Activated CD8-positive, alpha-beta T cell treated with anti-CD3 and anti-CD28 coated beads for 36 hours (primary cell): ENCODE measurements at regions not wholly inside any gene's neighbourhood (a gene's known extent, or its start where the extent isn't known, plus 50 kb on each side); places are given as distances from the start of the nearest gene placed in this dataset.
"Not testable (repeated sequence)": the region's sequence is repeated elsewhere in the genome, so short reads cannot be mapped to it uniquely, and the experiment has no call there.

Experiments used
- ATAC-seq: fragments of 200-7000 bp; cut with Tn5 transposase; one replicate; pipeline ENCODE4 v1.10.0; 2021; ENCODE audit warnings: mild to moderate bottlenecking, moderate library complexity
- CTCF ChIA-PET: fragments of 350-600 bp; sonication (Branson Sonifier 250); formaldehyde crosslinking; loops from one replicate; lab custom pipeline; 2021; ENCODE audit warnings: antibody characterized with exemption; lab: Charles Lee
- POLR2A ChIA-PET: fragments of 350-600 bp; sonication (Branson Sonifier 250); formaldehyde crosslinking; loops from one replicate; lab custom pipeline; 2021; ENCODE audit warnings: antibody characterized with exemption; lab: Charles Lee
- DNase-seq: peaks from one replicate; pipeline ENCODE4 v3.0.0-alpha.2; 2020
- H3K27ac Mint-ChIP-seq: one replicate; pipeline ENCODE4 v1.8.0; 2021; ENCODE audit warnings: mild to moderate bottlenecking, mixed read lengths
- H3K27me3 Mint-ChIP-seq: one replicate; pipeline ENCODE4 v1.8.0; 2021; ENCODE audit warnings: mixed read lengths
- H3K36me3 Mint-ChIP-seq: one replicate; pipeline ENCODE4 v1.8.0; 2021; ENCODE audit warnings: low read depth, mixed read lengths
- H3K4me1 Mint-ChIP-seq: one replicate; pipeline ENCODE4 v1.8.0; 2021; ENCODE audit warnings: low read depth, mixed read lengths
- H3K4me3 Mint-ChIP-seq: one replicate; pipeline ENCODE4 v1.8.0; 2021; ENCODE audit warnings: mild to moderate bottlenecking, moderate library complexity, mixed read lengths
- H3K9me3 Mint-ChIP-seq: one replicate; pipeline ENCODE4 v1.8.0; 2021; ENCODE audit warnings: mixed read lengths
- intact Hi-C: fragments of 100-400 bp; cut with micrococcal nuclease; formaldehyde crosslinking; loops from one replicate; pipeline ENCODE4 v1.10.0; 2022
- TF ChIP-seq, protein P1 (sequence below): fragments of 200-600 bp; IDR thresholded peaks from one replicate; pipeline ENCODE4 v1.8.0; 2022; ENCODE audit warnings: antibody characterized with exemption, mild to moderate bottlenecking

DNA sequence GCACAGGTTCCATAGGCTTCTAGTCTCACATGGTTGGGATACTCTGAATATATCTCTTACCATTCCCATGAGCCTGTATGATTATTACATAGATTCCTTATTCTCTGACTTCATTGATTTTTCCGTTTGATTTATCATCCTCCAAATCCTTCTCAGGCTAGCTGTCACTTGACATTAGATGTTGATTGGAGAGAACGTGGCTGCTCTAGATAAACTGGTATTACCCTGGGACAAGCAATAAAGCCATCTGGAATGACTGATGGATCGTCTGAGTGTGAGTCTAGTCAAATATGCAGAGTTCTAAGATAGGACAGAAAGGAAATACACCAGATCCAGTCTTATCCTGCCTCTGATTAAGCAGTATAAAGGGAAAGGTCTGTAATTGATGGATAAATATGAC, 325.6 kb upstream of the EPHA4 start:
- TF ChIP-seq, protein P1, sequence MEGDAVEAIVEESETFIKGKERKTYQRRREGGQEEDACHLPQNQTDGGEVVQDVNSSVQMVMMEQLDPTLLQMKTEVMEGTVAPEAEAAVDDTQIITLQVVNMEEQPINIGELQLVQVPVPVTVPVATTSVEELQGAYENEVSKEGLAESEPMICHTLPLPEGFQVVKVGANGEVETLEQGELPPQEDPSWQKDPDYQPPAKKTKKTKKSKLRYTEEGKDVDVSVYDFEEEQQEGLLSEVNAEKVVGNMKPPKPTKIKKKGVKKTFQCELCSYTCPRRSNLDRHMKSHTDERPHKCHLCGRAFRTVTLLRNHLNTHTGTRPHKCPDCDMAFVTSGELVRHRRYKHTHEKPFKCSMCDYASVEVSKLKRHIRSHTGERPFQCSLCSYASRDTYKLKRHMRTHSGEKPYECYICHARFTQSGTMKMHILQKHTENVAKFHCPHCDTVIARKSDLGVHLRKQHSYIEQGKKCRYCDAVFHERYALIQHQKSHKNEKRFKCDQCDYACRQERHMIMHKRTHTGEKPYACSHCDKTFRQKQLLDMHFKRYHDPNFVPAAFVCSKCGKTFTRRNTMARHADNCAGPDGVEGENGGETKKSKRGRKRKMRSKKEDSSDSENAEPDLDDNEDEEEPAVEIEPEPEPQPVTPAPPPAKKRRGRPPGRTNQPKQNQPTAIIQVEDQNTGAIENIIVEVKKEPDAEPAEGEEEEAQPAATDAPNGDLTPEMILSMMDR = no peak
- Mint-ChIP-seq H3K27ac (no peak overlapping the region), H3K36me3 (no peaks in the 10 kb centered on the region), H3K27me3 (no peaks in the 10 kb centered on the region), H3K4me1 (no peaks in the 10 kb centered on the region), H3K4me3 (no peak overlapping the region), H3K9me3 (peaks cover 3% of the 10 kb centered on the region)
- DNase-seq = no peak
- ChIA-PET CTCF (no interaction called here), POLR2A (no interaction called here)
- ATAC-seq = no peak
- intact Hi-C loops = no loop called here

DNA sequence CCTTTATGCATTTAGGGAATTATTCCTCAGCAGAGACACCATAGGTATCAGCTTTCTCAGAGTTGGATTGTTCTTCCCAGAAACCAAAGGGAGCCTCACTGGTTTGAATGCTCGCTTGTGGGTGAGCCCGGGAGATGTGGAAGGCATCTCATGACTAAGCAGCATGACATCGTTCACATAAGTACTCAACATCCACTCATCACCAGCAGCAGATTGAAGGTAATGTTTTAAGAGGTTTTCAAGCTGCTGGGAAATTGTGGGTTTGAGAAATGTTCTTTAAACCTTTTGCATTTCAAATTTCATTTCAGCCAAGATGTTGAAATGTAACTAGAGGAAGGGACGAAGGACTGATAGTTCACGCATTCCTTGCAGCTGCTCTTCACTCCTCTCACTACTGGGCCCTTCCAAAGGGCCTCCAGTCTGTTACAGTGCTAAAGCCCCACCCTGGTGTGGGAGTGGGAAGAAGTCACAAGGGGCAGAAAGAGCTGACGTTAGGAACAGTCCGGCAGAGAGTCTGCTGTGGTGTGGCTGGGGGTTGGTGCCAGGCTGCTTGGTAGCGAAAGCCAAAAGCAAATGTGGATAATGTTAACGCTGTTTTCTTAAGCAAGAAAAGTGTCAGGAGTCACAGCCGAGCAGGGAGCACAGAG, 324.5 kb upstream of the EPHA4 start:
- no peaks in the 10 kb centered on the region for H3K4me1 Mint-ChIP-seq
- TF ChIP-seq, protein P1 = no peak
- ATAC-seq (no peak), DNase-seq (no peak)
- peaks cover 3% of the 10 kb centered on the region for H3K9me3 Mint-ChIP-seq
- intact Hi-C loops = no loop called here
- H3K4me3 Mint-ChIP-seq = no peak overlapping the region
- no peak overlapping the region for H3K27ac Mint-ChIP-seq
- POLR2A ChIA-PET = no interaction called here
- H3K36me3 Mint-ChIP-seq = no peaks in the 10 kb centered on the region
- CTCF ChIA-PET = no interaction called here
- no peaks in the 10 kb centered on the region for H3K27me3 Mint-ChIP-seq

DNA sequence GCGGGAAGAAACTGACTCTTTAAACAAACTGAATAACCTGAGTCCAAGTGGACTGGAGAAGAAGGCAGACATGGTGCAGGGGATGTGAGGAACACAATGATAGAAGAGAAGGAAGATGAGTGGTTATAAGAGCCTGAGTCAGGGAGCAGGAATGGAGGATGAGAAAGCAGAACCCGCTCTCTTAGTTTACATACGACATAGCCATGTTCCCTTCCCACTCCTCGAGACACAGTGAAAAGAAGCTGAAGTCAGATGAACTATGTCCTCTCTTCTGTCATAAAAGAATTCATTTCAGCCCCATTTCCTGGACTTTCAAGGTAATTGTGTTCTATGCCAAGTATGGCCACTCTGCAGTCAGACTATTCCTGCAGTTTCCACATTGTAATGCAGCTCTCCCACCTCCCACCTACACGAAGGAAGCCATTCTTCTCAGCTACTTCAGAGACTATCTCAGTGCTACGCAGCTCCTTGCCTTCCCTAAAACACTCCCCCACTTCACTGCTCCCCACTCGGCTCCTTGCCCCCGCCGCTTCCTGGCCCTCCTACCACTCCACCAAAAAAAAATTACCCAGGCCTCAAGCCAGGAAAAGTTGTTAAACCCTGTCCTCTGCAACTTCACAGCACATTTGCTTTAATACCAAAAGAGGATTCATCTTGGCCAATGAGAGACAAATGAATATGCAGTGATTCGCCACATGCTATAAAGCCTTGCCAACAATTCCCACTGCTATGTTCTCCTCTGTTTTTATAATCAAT, 323.4 kb upstream of the EPHA4 start:
- H3K9me3 Mint-ChIP-seq = peaks cover 3% of the 10 kb centered on the region
- ATAC-seq (no peak), DNase-seq (no peak)
- POLR2A ChIA-PET = no interaction called here
- H3K4me3 Mint-ChIP-seq = no peak overlapping the region
- H3K4me1 Mint-ChIP-seq = no peaks in the 10 kb centered on the region
- H3K27ac Mint-ChIP-seq = no peak overlapping the region
- H3K27me3 Mint-ChIP-seq = no peaks in the 10 kb centered on the region
- intact Hi-C loops = no loop called here
- H3K36me3 Mint-ChIP-seq = no peaks in the 10 kb centered on the region
- CTCF ChIA-PET = no interaction called here
- TF ChIP-seq, protein P1 = no peak

DNA sequence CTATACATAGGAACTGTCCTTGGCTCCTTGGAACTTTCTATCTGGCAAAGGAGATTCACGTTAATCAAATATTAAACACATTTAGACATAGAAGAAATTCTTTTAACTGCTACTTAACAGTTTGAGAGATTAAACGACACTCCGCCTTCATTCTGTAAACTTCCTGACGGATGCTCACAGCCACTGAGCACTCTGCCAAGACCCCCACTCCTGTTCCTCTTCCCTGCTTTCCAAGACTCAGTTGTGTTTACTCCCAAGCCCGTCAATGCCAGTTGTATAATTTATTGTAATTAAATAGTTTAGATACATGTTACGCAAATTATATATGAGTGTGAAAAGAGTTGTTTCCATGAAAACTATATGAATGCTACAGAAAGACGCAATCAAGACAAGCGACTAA, 321.4 kb upstream of the EPHA4 start:
- ChIA-PET CTCF (no interaction called here), POLR2A (no interaction called here)
- Mint-ChIP-seq H3K4me1 (no peaks in the 10 kb centered on the region), H3K4me3 (no peak overlapping the region), H3K9me3 (peaks cover 1% of the 10 kb centered on the region), H3K36me3 (no peaks in the 10 kb centered on the region), H3K27ac (no peak overlapping the region), H3K27me3 (no peaks in the 10 kb centered on the region)
- DNase-seq = no peak
- intact Hi-C loops = no loop called here
- TF ChIP-seq, protein P1 = no peak
- ATAC-seq = no peak

DNA sequence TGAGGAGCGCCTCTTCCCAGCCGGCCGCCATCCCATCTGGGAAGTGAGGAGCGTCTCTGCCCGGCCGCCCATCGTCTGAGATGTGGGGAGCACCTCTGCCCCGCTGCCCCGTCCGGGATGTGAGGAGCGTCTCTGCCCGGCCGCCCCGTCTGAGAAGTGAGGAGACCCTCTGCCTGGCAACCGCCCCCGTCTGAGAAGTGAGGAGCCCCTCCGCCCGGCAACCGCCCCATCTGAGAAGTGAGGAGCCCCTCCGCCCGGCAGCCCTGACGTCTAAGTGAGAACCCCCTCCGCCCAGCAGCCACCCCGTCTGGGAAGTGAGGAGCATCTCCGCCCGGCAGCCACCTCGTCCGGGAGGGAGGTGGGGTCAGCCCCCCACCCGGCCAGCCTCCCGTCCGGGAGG, 319.9 kb upstream of the EPHA4 start:
- H3K4me1 Mint-ChIP-seq, H3K4me3 Mint-ChIP-seq, H3K27ac Mint-ChIP-seq, ATAC-seq, H3K27me3 Mint-ChIP-seq, POLR2A ChIA-PET, H3K9me3 Mint-ChIP-seq, DNase-seq, H3K36me3 Mint-ChIP-seq, intact Hi-C loops, CTCF ChIA-PET: not testable (repeated sequence)
